ENCODE measurements at regions not wholly inside any gene's neighbourhood (a gene's known extent, or its start where the extent isn't known, plus 50 kb on each side); places are given as distances from the start of the nearest gene placed in this dataset.

- H3K4me1 ChIP-seq: no peaks in the 10 kb centered on the region
- intact Hi-C loops (cut with DNase I): no loop called here
- no peak for DNase-seq
- TF ChIP-seq, protein P1, sequence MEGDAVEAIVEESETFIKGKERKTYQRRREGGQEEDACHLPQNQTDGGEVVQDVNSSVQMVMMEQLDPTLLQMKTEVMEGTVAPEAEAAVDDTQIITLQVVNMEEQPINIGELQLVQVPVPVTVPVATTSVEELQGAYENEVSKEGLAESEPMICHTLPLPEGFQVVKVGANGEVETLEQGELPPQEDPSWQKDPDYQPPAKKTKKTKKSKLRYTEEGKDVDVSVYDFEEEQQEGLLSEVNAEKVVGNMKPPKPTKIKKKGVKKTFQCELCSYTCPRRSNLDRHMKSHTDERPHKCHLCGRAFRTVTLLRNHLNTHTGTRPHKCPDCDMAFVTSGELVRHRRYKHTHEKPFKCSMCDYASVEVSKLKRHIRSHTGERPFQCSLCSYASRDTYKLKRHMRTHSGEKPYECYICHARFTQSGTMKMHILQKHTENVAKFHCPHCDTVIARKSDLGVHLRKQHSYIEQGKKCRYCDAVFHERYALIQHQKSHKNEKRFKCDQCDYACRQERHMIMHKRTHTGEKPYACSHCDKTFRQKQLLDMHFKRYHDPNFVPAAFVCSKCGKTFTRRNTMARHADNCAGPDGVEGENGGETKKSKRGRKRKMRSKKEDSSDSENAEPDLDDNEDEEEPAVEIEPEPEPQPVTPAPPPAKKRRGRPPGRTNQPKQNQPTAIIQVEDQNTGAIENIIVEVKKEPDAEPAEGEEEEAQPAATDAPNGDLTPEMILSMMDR (IDR thresholded peaks at IDR 0.05): no peak
- H3K4me3 ChIP-seq: no peak overlapping the region
- WGBS, 3 donors: 39 to 52% (median 45%) methylated on average over 3 of the region's 3 CpGs
- H3K36me3 ChIP-seq (ENCODE audit: insufficient read depth in 1 of 2, low read depth in 1 of 2): no peaks in the 10 kb centered on the region
- no peaks in the 10 kb centered on the region for H3K9me3 ChIP-seq
- H3K27ac ChIP-seq: no peak overlapping the region
- no peaks in the 10 kb centered on the region for H3K27me3 ChIP-seq (ENCODE audit: insufficient read depth in 3 of 3, low read length in 2 of 3)
- no peak for ATAC-seq
These were observed 273.9 kb downstream of the RAB38 start for GRCh38 chr11:87901341-87901740.

DNA sequence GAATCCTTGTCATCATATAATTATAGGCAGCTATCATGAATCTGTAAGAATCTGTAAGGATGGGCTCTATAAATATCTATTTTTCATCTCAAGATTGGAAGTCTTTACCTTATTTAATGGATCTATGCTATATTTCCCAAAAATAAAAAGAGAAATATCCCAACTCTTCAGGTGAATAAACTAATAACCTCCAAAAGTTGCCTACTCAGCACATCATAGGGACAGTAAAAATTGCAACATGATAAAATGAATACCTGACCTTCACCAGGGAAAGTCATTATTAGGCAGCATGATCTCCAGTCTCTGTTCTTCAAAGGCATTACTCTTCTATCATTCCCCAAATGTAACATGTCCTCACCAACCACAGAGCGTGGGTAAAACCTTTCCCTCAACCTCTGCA, 277.3 kb downstream of the RAB38 start:
- Histone ChIP-seq H3K4me1 (no peaks in the 10 kb centered on the region), H3K9me3 (no peaks in the 10 kb centered on the region), H3K36me3 (ENCODE audit: insufficient read depth in 1 of 2, low read depth in 1 of 2) (no peaks in the 10 kb centered on the region), H3K27ac (no peak overlapping the region), H3K27me3 (ENCODE audit: insufficient read depth in 3 of 3, low read length in 2 of 3) (no peaks in the 10 kb centered on the region), H3K4me3 (no peak overlapping the region)
- DNase-seq (no peak), ATAC-seq (no peak)
- TF ChIP-seq, protein P1 (IDR thresholded peaks at IDR 0.05): no peak
- WGBS, 3 donors: 71 to 75% (median 74%) methylated on average over 1 of the region's 1 CpG
- intact Hi-C loops (cut with DNase I): no loop called here

- DNase-seq (no peak), ATAC-seq (no peak)
- intact Hi-C loops (cut with DNase I): no loop called here
- no peaks in the 10 kb centered on the region for H3K27me3 ChIP-seq (ENCODE audit: insufficient read depth in 3 of 3, low read length in 2 of 3)
- TF ChIP-seq, protein P1 (IDR thresholded peaks at IDR 0.05): no peak
- no peak overlapping the region for H3K4me3 ChIP-seq
- H3K9me3 ChIP-seq: no peaks in the 10 kb centered on the region
- H3K4me1 ChIP-seq: no peaks in the 10 kb centered on the region
- no peaks in the 10 kb centered on the region for H3K36me3 ChIP-seq (ENCODE audit: insufficient read depth in 1 of 2, low read depth in 1 of 2)
- H3K27ac ChIP-seq: no peak overlapping the region
These were observed 278.2 kb downstream of the RAB38 start for GRCh38 chr11:87897071-87897470.

DNA sequence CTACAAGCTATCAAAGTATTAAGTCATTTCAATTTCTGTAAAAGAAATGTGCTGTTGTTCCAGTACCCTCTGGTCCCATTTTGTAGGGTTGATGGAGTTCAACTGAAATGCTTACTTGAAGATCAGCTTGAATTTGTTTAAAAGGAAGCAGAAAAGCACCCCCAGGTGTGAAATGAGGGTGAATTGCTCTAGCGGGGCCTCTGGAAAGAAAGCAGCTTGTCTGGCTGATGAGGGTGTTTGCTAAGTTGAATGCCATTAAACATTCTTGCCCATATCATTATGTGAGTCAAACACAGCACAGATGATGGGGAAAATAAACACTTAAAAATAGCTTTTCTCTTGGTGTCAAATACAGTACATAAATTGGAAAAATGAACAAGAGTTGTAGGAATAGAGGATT, 280.3 kb downstream of the RAB38 start:
- TF ChIP-seq, protein P1 (IDR thresholded peaks at IDR 0.05): no peak
- Histone ChIP-seq H3K4me1 (no peaks in the 10 kb centered on the region), H3K27me3 (ENCODE audit: insufficient read depth in 3 of 3, low read length in 2 of 3) (no peaks in the 10 kb centered on the region), H3K36me3 (ENCODE audit: insufficient read depth in 1 of 2, low read depth in 1 of 2) (no peaks in the 10 kb centered on the region), H3K9me3 (no peaks in the 10 kb centered on the region), H3K4me3 (no peak overlapping the region), H3K27ac (no peak overlapping the region)
- DNase-seq (no peak), ATAC-seq (no peak)
- WGBS, 3 donors: 20 to 29% (median 28%) methylated on average over 1 of the region's 1 CpG
- intact Hi-C loops (cut with DNase I): no loop called here

DNA sequence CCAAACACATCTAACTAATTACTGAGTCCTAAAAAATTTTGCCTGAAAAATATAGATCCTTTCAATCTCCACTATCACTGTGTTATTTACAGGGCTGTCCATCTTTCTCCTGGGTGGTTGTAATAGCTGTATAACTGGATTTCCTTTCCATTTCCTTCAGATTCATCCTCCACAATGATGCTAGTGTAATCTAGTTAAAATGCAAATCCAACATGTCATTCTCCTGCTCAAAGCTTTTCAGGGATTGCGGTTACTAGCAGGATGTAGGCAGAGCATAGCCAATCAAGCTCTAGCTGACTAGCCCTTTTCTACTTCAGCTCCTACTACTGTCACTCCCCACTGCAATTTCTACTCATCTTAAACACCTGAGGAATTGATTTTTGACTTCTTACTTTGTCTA, 283.0 kb downstream of the RAB38 start:
- Histone ChIP-seq H3K4me1 (no peaks in the 10 kb centered on the region), H3K27me3 (ENCODE audit: insufficient read depth in 3 of 3, low read length in 2 of 3) (no peaks in the 10 kb centered on the region), H3K36me3 (ENCODE audit: insufficient read depth in 1 of 2, low read depth in 1 of 2) (no peaks in the 10 kb centered on the region), H3K9me3 (no peaks in the 10 kb centered on the region), H3K4me3 (no peak overlapping the region), H3K27ac (no peak overlapping the region)
- DNase-seq (no peak), ATAC-seq (no peak)
- TF ChIP-seq, protein P1 (IDR thresholded peaks at IDR 0.05): no peak
- intact Hi-C loops (cut with DNase I): no loop called here
- WGBS, 3 donors: 77 to 86% (median 81%) methylated on average over 1 of the region's 1 CpG

Measured in psoas muscle (tissue), 7 donors.